ENCODE measurements at regions not wholly inside any gene's neighbourhood (a gene's known extent, or its start where the extent isn't known, plus 50 kb on each side); places are given as distances from the start of the nearest gene placed in this dataset.

DNA sequence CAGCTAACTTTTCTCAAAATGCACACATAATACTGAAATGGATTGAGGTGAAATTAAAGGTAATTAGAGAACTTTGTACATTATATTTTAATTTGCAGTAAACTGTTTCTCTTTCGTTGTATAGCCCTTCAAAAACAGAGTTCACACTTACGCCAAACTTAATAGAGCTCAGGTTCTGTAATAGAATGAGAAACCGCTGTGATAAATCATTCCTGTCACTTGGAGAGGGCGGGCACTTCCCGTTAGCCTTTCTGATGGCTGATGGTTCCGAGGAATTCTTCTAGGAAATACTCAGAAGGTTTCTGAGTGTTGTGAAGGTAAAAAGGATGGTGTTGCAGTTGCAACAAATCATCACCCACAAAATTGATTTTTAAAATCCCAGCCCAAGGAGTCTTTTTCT, 155.8 kb upstream of the ALKAL2 start:
- no peak for TF ChIP-seq CBFB (CRISPR knock-in tag; IDR thresholded peaks at IDR 0.05)
- TF ChIP-seq MTA3 (CRISPR knock-in tag; IDR thresholded peaks at IDR 0.05): no peak

All from HepG2 (cell line).